ENCODE measurements at regions not wholly inside any gene's neighbourhood (a gene's known extent, or its start where the extent isn't known, plus 50 kb on each side); places are given as distances from the start of the nearest gene placed in this dataset.
"Not testable (repeated sequence)": the region's sequence is repeated elsewhere in the genome, so short reads cannot be mapped to it uniquely, and the experiment has no call there.

GRCh38 chr7:67666359-67666758 is 669.7 kb downstream of the TYW1 start:
- not testable (repeated sequence) for TF ChIP-seq CTCF, EP300 (IDR thresholded peaks at IDR 0.05)
